GM03348 (cell line): ENCODE measurements at regions not wholly inside any gene's neighbourhood (a gene's known extent, or its start where the extent isn't known, plus 50 kb on each side); places are given as distances from the start of the nearest gene placed in this dataset.

Experiments used
- DNase-seq: peaks from one replicate; pipeline ENCODE4 v3.0.0; 2012; ENCODE audit warnings: low spot score

GRCh38 chr3:22476976-22477375 lies 726.0 kb upstream of the ZNF385D start:
- DNase-seq: no peak

DNA sequence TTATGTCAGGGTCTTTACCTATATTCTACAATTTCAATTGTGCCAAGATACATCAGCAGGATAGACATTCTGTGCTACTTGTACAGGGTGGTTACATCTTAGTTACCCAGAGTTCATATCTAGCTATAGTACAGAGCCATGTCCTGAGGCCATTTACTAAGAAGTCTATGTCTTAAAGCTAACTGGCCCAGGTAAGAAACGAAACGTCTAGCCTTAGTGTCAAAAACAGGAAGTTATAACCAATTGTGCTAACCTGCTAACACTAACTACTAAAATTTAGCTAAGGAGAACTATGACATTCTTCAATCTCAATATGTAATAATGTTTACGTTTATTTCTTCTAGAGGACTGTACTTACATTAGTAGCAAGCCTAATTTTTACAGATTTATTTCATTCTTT lies 717.2 kb upstream of the UBE2E2 start:
- no peak for DNase-seq

DNA sequence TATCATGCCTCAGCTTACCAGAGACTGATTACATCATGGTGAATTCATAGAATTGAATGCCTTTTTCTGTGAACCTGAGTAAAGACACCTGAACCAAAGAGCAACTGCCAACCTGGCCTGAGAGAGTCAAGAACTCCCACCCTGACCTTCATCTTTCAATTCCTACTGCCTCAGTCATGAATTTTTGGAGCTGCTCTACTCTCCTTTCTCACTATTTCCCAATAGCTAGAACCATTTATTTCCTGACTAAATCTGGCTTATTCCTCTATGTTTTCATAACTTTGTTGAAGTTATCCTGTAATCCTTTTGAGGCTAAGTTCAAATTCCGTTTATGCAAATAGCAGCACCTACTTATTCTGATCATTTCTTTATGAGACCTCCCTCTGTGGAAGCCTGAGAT lies 712.4 kb upstream of the UBE2E2 start:
- no peak for DNase-seq

DNA sequence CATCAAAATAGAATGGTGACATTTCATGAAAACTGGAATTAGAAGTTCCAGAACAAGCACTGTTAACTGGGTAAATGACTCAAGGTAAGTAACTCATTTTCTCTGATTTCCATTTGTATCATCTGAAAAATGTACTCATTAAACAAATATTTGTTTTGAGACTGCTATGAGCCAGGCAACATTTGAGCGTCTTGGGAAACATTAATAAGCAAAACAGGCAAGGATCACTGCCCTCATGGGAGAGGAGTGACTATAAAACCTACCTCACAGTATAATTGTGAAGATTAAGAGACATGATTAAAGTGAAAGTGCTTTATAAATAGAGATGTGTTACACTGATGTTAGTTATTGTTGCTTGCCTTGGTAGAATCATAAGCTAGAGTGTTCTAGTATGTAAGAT lies 711.8 kb upstream of the UBE2E2 start:
- DNase-seq: no peak

GRCh38 chr3:22492342-22492741 lies 710.8 kb upstream of the UBE2E2 start:
- DNase-seq: no peak

DNA sequence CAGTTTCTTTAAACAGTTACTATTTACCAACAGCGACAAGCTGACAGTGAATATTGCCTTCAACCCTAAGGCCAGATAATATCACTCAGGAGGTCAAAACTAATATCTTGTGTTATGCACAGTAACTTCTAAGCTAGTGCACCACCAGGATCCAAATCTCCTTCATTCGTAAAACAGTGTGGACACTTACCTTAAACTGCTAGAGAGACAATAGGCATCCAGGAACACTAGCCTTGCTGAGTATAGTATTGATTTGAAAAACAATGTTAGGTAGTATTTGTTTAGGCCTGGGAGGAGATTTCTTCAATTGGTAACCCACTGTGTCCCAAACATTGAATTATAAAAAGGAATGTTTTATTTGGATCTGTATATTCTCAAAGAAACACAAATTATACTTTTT lies 707.9 kb upstream of the UBE2E2 start:
- no peak for DNase-seq

DNA sequence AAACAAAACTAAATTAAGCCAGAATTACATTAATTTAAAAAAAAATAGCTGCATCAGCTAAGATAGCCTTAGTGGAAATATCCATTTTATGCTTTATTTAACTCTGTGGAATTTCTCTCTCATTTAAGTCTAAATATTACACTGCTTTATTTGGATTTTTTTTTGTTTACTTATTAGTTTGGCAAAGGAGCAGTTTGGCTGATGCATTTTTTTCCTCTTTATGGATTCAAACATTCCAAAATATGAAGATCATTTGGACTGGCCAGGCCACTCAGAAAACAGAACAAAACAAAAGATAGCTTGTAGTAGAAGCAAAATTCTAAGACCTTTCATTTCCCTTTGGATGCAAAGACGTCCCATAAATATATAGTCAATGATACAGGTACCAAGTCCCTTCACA lies 707.3 kb upstream of the UBE2E2 start:
- no peak for DNase-seq

DNA sequence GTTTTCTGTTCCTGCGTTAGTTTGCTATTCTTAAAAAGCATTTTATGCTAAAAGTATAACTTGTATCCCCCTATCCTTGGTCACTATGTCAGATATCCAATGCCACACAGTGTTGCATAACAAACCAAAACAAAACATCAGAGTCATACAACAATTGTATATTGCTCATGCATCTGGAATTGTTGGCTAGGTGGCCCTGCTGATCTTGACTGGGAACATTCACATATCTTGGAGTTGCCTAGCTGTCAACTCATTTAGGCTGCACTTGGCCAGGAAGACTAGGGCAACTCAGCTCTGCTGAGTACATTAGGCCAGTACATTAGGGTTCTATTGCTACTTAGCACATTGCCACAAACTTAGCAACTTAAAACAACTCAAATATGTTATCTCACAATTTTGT lies 706.5 kb upstream of the UBE2E2 start:
- no peak for DNase-seq

GRCh38 chr3:22506871-22507270 lies 696.3 kb upstream of the UBE2E2 start:
- no peak for DNase-seq

- no peak for DNase-seq
These were observed 695.4 kb upstream of the UBE2E2 start for GRCh38 chr3:22507709-22508108.

- no peak for DNase-seq
These were observed 679.2 kb upstream of the UBE2E2 start for GRCh38 chr3:22523925-22524324.

- no peak for DNase-seq
These were observed 676.8 kb upstream of the UBE2E2 start for GRCh38 chr3:22526266-22526837.

DNA sequence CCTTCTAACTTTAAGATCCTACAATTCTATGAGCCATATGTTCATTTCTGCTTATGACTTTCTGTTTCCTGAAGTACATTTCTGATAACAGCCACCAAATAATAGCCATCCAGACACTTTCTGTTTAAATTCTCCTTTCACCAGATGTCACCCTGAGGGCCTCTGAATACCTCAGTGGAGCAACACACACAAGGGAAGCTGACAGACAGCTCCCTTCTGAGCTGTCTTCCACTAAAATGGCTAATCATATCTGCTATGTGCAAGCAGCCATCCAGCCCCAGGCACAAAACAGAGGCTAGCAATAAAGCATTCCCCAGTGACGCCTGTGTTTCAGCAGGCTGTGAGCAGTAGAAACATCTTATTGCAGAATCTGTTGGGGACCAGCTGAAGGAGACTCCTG lies 666.6 kb upstream of the UBE2E2 start:
- DNase-seq: no peak

GRCh38 chr3:22537560-22537959 lies 665.6 kb upstream of the UBE2E2 start:
- no peak for DNase-seq

DNA sequence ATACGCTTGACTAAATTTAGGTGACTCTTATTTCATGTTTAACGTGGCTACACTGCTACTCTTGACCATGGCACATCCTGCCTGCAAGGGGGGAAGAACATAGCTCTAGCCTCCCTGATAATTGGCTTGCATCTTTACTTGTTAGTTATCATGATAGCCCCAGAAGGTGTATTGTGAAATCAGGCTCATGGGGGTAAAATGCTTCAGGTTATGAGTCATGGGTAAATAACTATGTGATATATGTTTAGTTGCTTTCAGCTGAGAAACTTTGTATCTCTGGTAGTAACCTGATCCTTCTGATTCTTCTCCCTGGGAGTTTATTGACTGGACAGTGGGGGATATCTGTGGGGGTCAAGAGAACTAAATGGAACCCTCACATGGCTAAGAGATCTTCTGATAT lies 660.8 kb upstream of the UBE2E2 start:
- no peak for DNase-seq

DNA sequence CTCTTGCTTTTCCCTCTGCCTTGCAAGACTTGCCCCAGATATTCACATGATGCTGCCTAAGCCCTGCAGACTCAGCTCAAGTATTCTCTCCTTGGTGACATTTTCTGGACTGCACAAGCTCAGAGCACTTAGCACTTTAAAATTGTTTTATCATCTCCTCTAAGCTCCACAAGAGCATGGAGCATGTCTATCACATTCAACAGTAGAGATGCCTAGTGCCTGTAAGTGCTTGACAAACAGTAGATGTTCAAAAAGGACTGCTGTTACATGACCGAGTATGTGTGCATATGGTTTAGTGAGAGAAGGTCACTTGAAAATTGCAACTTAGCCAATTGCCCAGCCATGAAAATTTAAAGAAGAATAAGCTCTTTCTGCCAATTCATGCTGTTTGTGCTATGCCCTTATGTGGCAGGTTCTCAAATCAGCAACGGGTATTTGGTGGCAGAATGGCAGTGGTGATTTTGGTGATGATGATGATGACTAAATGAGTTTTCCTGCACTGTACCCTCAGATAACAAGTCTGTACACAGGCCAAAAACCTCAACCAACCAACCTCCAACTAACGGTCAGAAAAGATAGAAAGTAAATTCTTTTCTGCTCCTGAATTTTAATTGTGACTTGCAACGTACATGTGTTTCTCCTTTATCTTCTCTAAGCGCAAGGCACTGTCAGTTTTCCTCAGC lies 647.2 kb upstream of the UBE2E2 start:
- DNase-seq: no peak

- DNase-seq: no peak
These were observed 637.7 kb upstream of the UBE2E2 start for GRCh38 chr3:22565393-22565792.

GRCh38 chr3:22568285-22568684 lies 634.8 kb upstream of the UBE2E2 start:
- DNase-seq: no peak

DNA sequence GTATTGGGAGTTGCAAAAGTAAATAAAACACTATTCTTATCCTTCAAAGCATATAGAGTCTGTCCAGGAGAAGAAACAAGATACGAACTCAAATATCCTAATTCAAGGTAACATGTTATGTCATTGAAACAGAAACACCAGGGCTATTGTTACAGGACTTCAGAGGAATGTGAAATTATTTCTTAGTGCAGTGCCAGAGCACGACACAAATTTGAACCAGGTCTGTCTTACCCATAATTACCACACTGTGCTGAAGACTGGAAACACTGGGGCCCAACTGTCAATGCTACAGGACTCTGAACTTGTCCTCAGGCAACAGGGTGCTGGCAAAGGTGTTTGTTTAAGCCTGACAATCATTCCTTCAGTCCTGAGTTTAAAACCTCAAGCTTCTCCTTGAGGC lies 633.6 kb upstream of the UBE2E2 start:
- no peak for DNase-seq

- DNase-seq: no peak
These were observed 622.1 kb upstream of the UBE2E2 start for GRCh38 chr3:22581007-22581406.

DNA sequence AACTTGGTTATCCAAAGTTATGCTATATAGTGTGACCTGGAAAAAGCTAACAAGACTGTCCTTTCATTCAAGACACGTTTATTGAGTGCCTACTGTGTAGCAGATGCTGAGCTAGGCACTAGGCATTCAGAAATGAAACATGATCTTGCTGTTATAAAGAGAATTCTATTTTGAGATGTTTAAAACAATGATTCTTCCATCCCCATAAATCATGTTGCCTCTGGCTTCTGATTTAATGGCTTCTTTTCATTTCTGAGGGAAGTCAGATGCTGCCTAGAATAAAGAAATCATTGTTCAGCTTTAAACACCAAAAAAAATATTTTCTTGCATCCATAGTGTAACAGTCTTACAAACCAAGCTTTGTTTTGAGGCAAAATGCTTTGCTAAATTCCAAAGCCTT lies 620.9 kb upstream of the UBE2E2 start:
- DNase-seq: no peak

- DNase-seq: peak; percentile 8
These were observed 617.6 kb upstream of the UBE2E2 start for GRCh38 chr3:22585504-22585903.

- DNase-seq: no peak
These were observed 617.2 kb upstream of the UBE2E2 start for GRCh38 chr3:22585911-22586310.

DNA sequence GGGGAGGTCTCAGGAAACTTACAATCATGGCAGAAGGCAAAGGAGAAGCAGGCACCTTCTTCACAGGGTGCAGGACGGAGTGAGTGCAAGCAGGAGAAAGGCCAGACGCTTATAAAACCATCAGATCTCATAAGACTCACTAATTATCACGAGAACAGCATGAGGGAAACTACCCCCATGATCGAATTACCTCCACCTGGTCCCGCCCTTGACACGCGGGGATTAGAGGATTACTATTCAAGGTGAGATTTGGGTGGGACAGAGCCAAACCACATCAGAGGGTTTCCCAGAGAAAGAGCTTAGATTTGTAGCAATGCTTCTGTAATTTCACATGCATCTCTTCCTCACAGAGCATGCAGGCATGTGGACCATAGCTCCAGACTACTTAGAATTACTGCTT lies 615.7 kb upstream of the UBE2E2 start:
- DNase-seq: no peak
